ENCODE measurements at regions not wholly inside any gene's neighbourhood (a gene's known extent, or its start where the extent isn't known, plus 50 kb on each side); places are given as distances from the start of the nearest gene placed in this dataset.

DNA sequence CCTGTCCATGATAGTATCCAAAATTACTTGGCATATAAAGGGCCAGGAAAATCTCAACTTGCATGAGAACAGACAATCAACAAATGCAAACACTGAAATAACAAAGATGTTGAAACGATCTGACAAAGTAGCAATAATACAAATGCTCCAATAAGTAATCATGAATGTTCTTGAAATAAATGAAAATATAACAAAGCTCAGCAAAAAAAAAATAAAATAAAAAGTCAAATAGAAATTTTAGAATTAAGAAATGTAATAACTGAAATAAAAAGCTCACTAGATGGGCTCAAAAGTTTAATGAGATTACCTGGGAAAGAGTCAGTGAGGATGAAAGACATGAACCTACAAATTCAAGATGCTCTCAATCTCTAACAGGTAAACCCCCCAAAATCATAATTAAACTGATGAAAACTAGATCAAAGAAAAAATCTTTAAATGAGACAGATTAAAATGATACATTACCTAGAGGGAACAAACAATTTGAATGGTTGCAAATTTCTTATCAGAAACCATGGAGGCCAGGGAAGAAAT lies 319.0 kb upstream of the IRX3 start:
- TF ChIP-seq YY1 (IDR thresholded peaks at IDR 0.05; ENCODE audit: insufficient read depth, insufficient read length) (no peak), ZNF274 (IDR thresholded peaks at IDR 0.05; ENCODE audit: low read depth, low read length) (no peak), SUZ12 (IDR thresholded peaks at IDR 0.05; ENCODE audit: extremely low read depth, insufficient read depth, insufficient read length) (no peak)

Data from NT2/D1 (cell line).